Naive thymus-derived CD8-positive, alpha-beta T cell (primary cell): ENCODE measurements at regions not wholly inside any gene's neighbourhood (a gene's known extent, or its start where the extent isn't known, plus 50 kb on each side); places are given as distances from the start of the nearest gene placed in this dataset.
A peak's percentile ranks its signal among the peaks of the same experiment; 100 is the strongest.

ENCODE experiments used
- ATAC-seq, 2 donors: fragments of 150-1000 bp; cut with Tn5 transposase in 1 of 2; sonication (Bioruptor Pico), chemical (Tn5 transposase) in 1 of 2; 1 replicate in 1 of 2; 2 replicates in 1 of 2; pipeline ENCODE4 v1.10.0; 2021; ENCODE audit warnings: mild to moderate bottlenecking in 2 of 2, moderate library complexity in 2 of 2
- POLR2A ChIA-PET: fragments of 350-600 bp; sonication (Branson Sonifier 250); formaldehyde crosslinking; loops from one replicate; lab custom pipeline; 2021; ENCODE audit warnings: antibody characterized with exemption; lab: Charles Lee
- DNase-seq, 10 donors: peaks; one replicate each; pipeline versions ENCODE4 v3.0.0 to v3.0.0-alpha.2; 2020 to 2022
- H3K27ac Mint-ChIP-seq, 10 donors: one replicate each; pipeline ENCODE4 v1.8.0; 2020 to 2022; ENCODE audit warnings: mild to moderate bottlenecking in 10 of 10, mixed read lengths in 10 of 10, moderate library complexity in 4 of 10, inconsistent platforms in 1 of 10
- H3K27me3 Mint-ChIP-seq, 5 donors: one replicate each; pipeline ENCODE4 v1.8.0; 2021 to 2022; ENCODE audit warnings: mixed read lengths in 5 of 5
- H3K36me3 Mint-ChIP-seq, 3 donors: one replicate each; pipeline ENCODE4 v1.8.0; 2020 to 2022; ENCODE audit warnings: mixed read lengths in 3 of 3, mild to moderate bottlenecking in 2 of 3, inconsistent platforms in 1 of 3
- H3K4me1 Mint-ChIP-seq, 4 donors: one replicate each; pipeline ENCODE4 v1.8.0; 2021 to 2022; ENCODE audit warnings: mixed read lengths in 4 of 4
- H3K4me3 Mint-ChIP-seq, 10 donors: one replicate each; pipeline ENCODE4 v1.8.0; 2020 to 2022; ENCODE audit warnings: mild to moderate bottlenecking in 10 of 10, mixed read lengths in 10 of 10, moderate library complexity in 6 of 10, inconsistent platforms in 1 of 10
- H3K9me3 Mint-ChIP-seq, 9 donors: one replicate each; pipeline ENCODE4 v1.8.0; 2020 to 2022; ENCODE audit warnings: mixed read lengths in 9 of 9, mild to moderate bottlenecking in 3 of 9, inconsistent platforms in 1 of 9, moderate library complexity in 1 of 9

- peaks cover 0 to 4% (median 0%) of the 10 kb centered on the region in 9 donors for H3K9me3 Mint-ChIP-seq
- H3K27me3 Mint-ChIP-seq = peaks cover 0 to 2% (median 0%) of the 10 kb centered on the region in 5 donors
- no peak overlapping the region for H3K4me3 Mint-ChIP-seq
- DNase-seq (no peak), ATAC-seq (no peak)
- POLR2A ChIA-PET = no interaction called here
- H3K36me3 Mint-ChIP-seq = peaks cover 0 to 3% (median 0%) of the 10 kb centered on the region in 3 donors
- H3K27ac Mint-ChIP-seq = no peak overlapping the region
- H3K4me1 Mint-ChIP-seq = no peaks in the 10 kb centered on the region
These were observed 100.6 kb downstream of the SUCNR1 start for GRCh38 chr3:151974067-151974466.

GRCh38 chr3:151976211-151977050 lies 103.0 kb downstream of the SUCNR1 start:
- H3K4me1 Mint-ChIP-seq = no peaks in the 10 kb centered on the region
- H3K27ac Mint-ChIP-seq = no peak overlapping the region
- H3K27me3 Mint-ChIP-seq = peaks cover 0 to 2% (median 0%) of the 10 kb centered on the region in 5 donors
- H3K9me3 Mint-ChIP-seq = peaks cover 0 to 4% (median 0%) of the 10 kb centered on the region in 9 donors
- H3K36me3 Mint-ChIP-seq = peaks cover 0 to 3% (median 0%) of the 10 kb centered on the region in 3 donors
- ATAC-seq (no peak), DNase-seq (no peak)
- no peak overlapping the region for H3K4me3 Mint-ChIP-seq
- POLR2A ChIA-PET = interaction anchor here (0.7 kb wide), 1 partner anchor 81 kb away, joined by 5 read pairs; no protein-coding TSS in a partner anchor

GRCh38 chr3:151979906-151980305 lies 106.5 kb downstream of the SUCNR1 start:
- Mint-ChIP-seq H3K4me3 (no peak overlapping the region), H3K4me1 (no peaks in the 10 kb centered on the region), H3K36me3 (peaks cover 0 to 5% (median 3%) of the 10 kb centered on the region in 3 donors), H3K9me3 (peaks cover 0 to 8% (median 0%) of the 10 kb centered on the region in 9 donors), H3K27ac (no peak overlapping the region), H3K27me3 (peaks cover 0 to 2% (median 0%) of the 10 kb centered on the region in 5 donors)
- DNase-seq = no peak
- POLR2A ChIA-PET = interaction anchor here (0.6 kb wide), 1 partner anchor 26 kb away, joined by 5 read pairs; no protein-coding TSS in a partner anchor
- ATAC-seq = no peak

- ATAC-seq = no peak
- peaks cover 0 to 2% (median 0%) of the 10 kb centered on the region in 5 donors for H3K27me3 Mint-ChIP-seq
- DNase-seq = no peak
- H3K9me3 Mint-ChIP-seq = peaks cover 0 to 6% (median 0%) of the 10 kb centered on the region in 9 donors
- H3K36me3 Mint-ChIP-seq = peaks cover 0 to 5% (median 3%) of the 10 kb centered on the region in 3 donors
- no peak overlapping the region for H3K4me3 Mint-ChIP-seq
- H3K27ac Mint-ChIP-seq = no peak overlapping the region
- H3K4me1 Mint-ChIP-seq = peaks cover 0 to 3% (median 0%) of the 10 kb centered on the region in 4 donors
- POLR2A ChIA-PET = no interaction called here
These were observed 110.1 kb downstream of the SUCNR1 start for GRCh38 chr3:151983538-151983937.

GRCh38 chr3:151985787-151986430 lies 112.5 kb downstream of the SUCNR1 start:
- DNase-seq (no peak), ATAC-seq (no peak)
- Mint-ChIP-seq H3K27ac (no peak overlapping the region), H3K27me3 (peaks cover 0 to 6% (median 2%) of the 10 kb centered on the region in 5 donors), H3K4me1 (peaks cover 0 to 3% (median 0%) of the 10 kb centered on the region in 4 donors), H3K9me3 (peaks cover 0 to 6% (median 0%) of the 10 kb centered on the region in 9 donors), H3K4me3 (no peak overlapping the region), H3K36me3 (peaks cover 0 to 5% (median 0%) of the 10 kb centered on the region in 3 donors)
- POLR2A ChIA-PET = no interaction called here

- no peak overlapping the region for H3K27ac Mint-ChIP-seq
- H3K4me1 Mint-ChIP-seq = peaks cover 0 to 3% (median 0%) of the 10 kb centered on the region in 4 donors
- no peak overlapping the region for H3K4me3 Mint-ChIP-seq
- H3K9me3 Mint-ChIP-seq = peaks cover 0 to 2% (median 0%) of the 10 kb centered on the region in 9 donors
- POLR2A ChIA-PET = no interaction called here
- no peak for DNase-seq
- H3K36me3 Mint-ChIP-seq = no peaks in the 10 kb centered on the region
- peaks cover 0 to 6% (median 2%) of the 10 kb centered on the region in 5 donors for H3K27me3 Mint-ChIP-seq
- ATAC-seq = no peak
These were observed 114.5 kb downstream of the SUCNR1 start for GRCh38 chr3:151987893-151988292.

- ATAC-seq = no peak
These were observed 116.2 kb downstream of the SUCNR1 start for GRCh38 chr3:151989621-151990020.

GRCh38 chr3:151990696-151991376 lies 117.4 kb downstream of the SUCNR1 start:
- POLR2A ChIA-PET = no interaction called here
- peaks cover 0 to 3% (median 0%) of the 10 kb centered on the region in 4 donors for H3K4me1 Mint-ChIP-seq
- DNase-seq = no peak
- H3K36me3 Mint-ChIP-seq = no peaks in the 10 kb centered on the region
- ATAC-seq = no peak
- H3K27ac Mint-ChIP-seq = no peak overlapping the region
- H3K4me3 Mint-ChIP-seq = no peak overlapping the region
- no peaks in the 10 kb centered on the region for H3K9me3 Mint-ChIP-seq
- H3K27me3 Mint-ChIP-seq = peaks cover 0 to 6% (median 0%) of the 10 kb centered on the region in 5 donors

More at GRCh38 chr3:151989621-151990020, 116.2 kb downstream of the SUCNR1 start:
- Mint-ChIP-seq H3K27ac (no peak overlapping the region), H3K9me3 (peaks cover 0 to 2% (median 0%) of the 10 kb centered on the region in 9 donors), H3K4me1 (peaks cover 0 to 3% (median 0%) of the 10 kb centered on the region in 4 donors), H3K27me3 (peaks cover 0 to 6% (median 0%) of the 10 kb centered on the region in 5 donors), H3K4me3 (no peak overlapping the region), H3K36me3 (no peaks in the 10 kb centered on the region)
- POLR2A ChIA-PET = no interaction called here
- no peak for DNase-seq

GRCh38 chr3:151992326-151993041 lies 119.0 kb downstream of the SUCNR1 start:
- peak overlapping the region in 1 of 10 donors; percentile 32 for H3K27ac Mint-ChIP-seq

GRCh38 chr3:151995091-151995490 lies 121.6 kb downstream of the SUCNR1 start:
- DNase-seq (no peak), ATAC-seq (no peak)
- POLR2A ChIA-PET = no interaction called here
- Mint-ChIP-seq H3K36me3 (no peaks in the 10 kb centered on the region), H3K4me1 (no peaks in the 10 kb centered on the region), H3K27me3 (peaks cover 0 to 4% (median 0%) of the 10 kb centered on the region in 5 donors), H3K27ac (no peak overlapping the region), H3K4me3 (no peak overlapping the region), H3K9me3 (no peaks in the 10 kb centered on the region)

More at GRCh38 chr3:151992326-151993041, 119.0 kb downstream of the SUCNR1 start:
- Mint-ChIP-seq H3K4me1 (peaks cover 0 to 3% (median 0%) of the 10 kb centered on the region in 4 donors), H3K27me3 (peaks cover 0 to 6% (median 0%) of the 10 kb centered on the region in 5 donors), H3K4me3 (no peak overlapping the region), H3K9me3 (no peaks in the 10 kb centered on the region), H3K36me3 (no peaks in the 10 kb centered on the region)
- POLR2A ChIA-PET = no interaction called here
- ATAC-seq (no peak), DNase-seq (no peak)

- no peak overlapping the region for H3K4me3 Mint-ChIP-seq
- no peaks in the 10 kb centered on the region for H3K4me1 Mint-ChIP-seq
- no peaks in the 10 kb centered on the region for H3K36me3 Mint-ChIP-seq
- no peaks in the 10 kb centered on the region for H3K9me3 Mint-ChIP-seq
- no peak overlapping the region for H3K27ac Mint-ChIP-seq
- DNase-seq (no peak), ATAC-seq (no peak)
- POLR2A ChIA-PET = no interaction called here
- H3K27me3 Mint-ChIP-seq = peaks cover 0 to 2% (median 0%) of the 10 kb centered on the region in 5 donors
These were observed 125.3 kb downstream of the SUCNR1 start for GRCh38 chr3:151998744-151999143.

- DNase-seq = no peak
These were observed 126.5 kb downstream of the SUCNR1 start for GRCh38 chr3:151999936-152000335.

More at GRCh38 chr3:151999936-152000335, 126.5 kb downstream of the SUCNR1 start:
- POLR2A ChIA-PET = no interaction called here
- H3K36me3 Mint-ChIP-seq = no peaks in the 10 kb centered on the region
- H3K27ac Mint-ChIP-seq = no peak overlapping the region
- ATAC-seq = no peak
- H3K4me1 Mint-ChIP-seq = no peaks in the 10 kb centered on the region
- H3K9me3 Mint-ChIP-seq = no peaks in the 10 kb centered on the region
- no peak overlapping the region for H3K4me3 Mint-ChIP-seq
- peaks cover 0 to 2% (median 0%) of the 10 kb centered on the region in 5 donors for H3K27me3 Mint-ChIP-seq
